GM19351 (cell line): ENCODE measurements at regions not wholly inside any gene's neighbourhood (a gene's known extent, or its start where the extent isn't known, plus 50 kb on each side); places are given as distances from the start of the nearest gene placed in this dataset.
"Not testable (repeated sequence)": the region's sequence is repeated elsewhere in the genome, so short reads cannot be mapped to it uniquely, and the experiment has no call there.

ENCODE experiments used
- ATAC-seq: cut with Tn5 transposase; IDR thresholded peaks from one replicate; pipeline ENCODE4 v1.9.1; 2021; ENCODE audit warnings: mild to moderate bottlenecking, moderate library complexity; ENCODE audit not compliant: unreplicated experiment

- ATAC-seq: no peak
Observed at GRCh38 chr3:170712798-170713197, 126.9 kb upstream of the SLC7A14 start.

GRCh38 chr3:170712336-170712735 is 126.5 kb upstream of the SLC7A14 start:
- no peak for ATAC-seq

GRCh38 chr3:170711786-170712185 is 125.9 kb upstream of the SLC7A14 start:
- ATAC-seq: no peak

GRCh38 chr3:170709046-170709445 is 123.2 kb upstream of the SLC7A14 start:
- ATAC-seq: no peak

GRCh38 chr3:170707899-170708298 is 122.0 kb upstream of the SLC7A14 start:
- no peak for ATAC-seq

GRCh38 chr3:170705131-170705530 is 119.3 kb upstream of the SLC7A14 start:
- ATAC-seq: no peak

- no peak for ATAC-seq
Observed at GRCh38 chr3:170703121-170703588, 117.3 kb upstream of the SLC7A14 start.

- ATAC-seq: no peak
Observed at GRCh38 chr3:170701696-170702678, 116.1 kb upstream of the SLC7A14 start.

GRCh38 chr3:170700054-170700404 is 114.2 kb upstream of the SLC7A14 start:
- no peak for ATAC-seq

- ATAC-seq: no peak
Observed at GRCh38 chr3:170699158-170700053, 113.5 kb upstream of the SLC7A14 start.

GRCh38 chr3:170697908-170698307 is 112.0 kb upstream of the SLC7A14 start:
- no peak for ATAC-seq

GRCh38 chr3:170697131-170697530 is 111.3 kb upstream of the SLC7A14 start:
- no peak for ATAC-seq

GRCh38 chr3:170695486-170696064 is 109.7 kb upstream of the SLC7A14 start:
- no peak for ATAC-seq

- no peak for ATAC-seq
Observed at GRCh38 chr3:170692720-170693119, 106.8 kb upstream of the SLC7A14 start.

- ATAC-seq: peak; percentile 23
Observed at GRCh38 chr3:170690661-170690981, 104.7 kb upstream of the SLC7A14 start.

- ATAC-seq: peak; percentile 84
Observed at GRCh38 chr3:170689893-170690660, 104.2 kb upstream of the SLC7A14 start.

- no peak for ATAC-seq
Observed at GRCh38 chr3:170689296-170689829, 103.5 kb upstream of the SLC7A14 start.

GRCh38 chr3:170688222-170688621 is 102.3 kb upstream of the SLC7A14 start:
- not testable (repeated sequence) for ATAC-seq

GRCh38 chr3:170680593-170680992 is 94.7 kb upstream of the SLC7A14 start:
- ATAC-seq: no peak

- ATAC-seq: no peak
Observed at GRCh38 chr3:170679190-170679589, 93.3 kb upstream of the SLC7A14 start.
